Keratinocyte (primary cell): ENCODE measurements at regions not wholly inside any gene's neighbourhood (a gene's known extent, or its start where the extent isn't known, plus 50 kb on each side); places are given as distances from the start of the nearest gene placed in this dataset.

ENCODE experiments used
- DNase-seq: peaks from one replicate; pipeline ENCODE4 v3.0.0-alpha.2; 2011; ENCODE audit warnings: low read depth, missing footprints, low spot score
- FAIRE-seq: peaks from 2 replicates; lab custom pipeline; 2011; peaks lifted over from hg19 to GRCh38; lab: Jason Lieb, UNC
- H2AFZ ChIP-seq: 2 replicates; pipeline ENCODE4 v1.6.0; 2012; ENCODE audit warnings: low read length, control low read depth, inconsistent platforms; ENCODE audit not compliant: control insufficient read depth
- H3K27ac ChIP-seq: 2 replicates; pipeline ENCODE4 v1.5.1; 2011; ENCODE audit warnings: low read length; ENCODE audit not compliant: control insufficient read depth, insufficient read depth
- H3K27me3 ChIP-seq: 3 replicates; pipeline ENCODE4 v1.6.0; 2011; ENCODE audit warnings: low read length; ENCODE audit not compliant: control insufficient read depth, insufficient read depth; ENCODE audit errors: extremely low read depth
- H3K36me3 ChIP-seq, 2 experiments: 2 replicates in 1 of 2; 3 replicates in 1 of 2; pipeline ENCODE4 v1.5.1; 2011; ENCODE audit warnings: low read length in 2 of 2, mild to moderate bottlenecking in 1 of 2; ENCODE audit not compliant: control insufficient read depth in 2 of 2, insufficient read depth in 2 of 2; ENCODE audit errors: extremely low read depth in 1 of 2
- H3K4me1 ChIP-seq: 3 replicates; pipeline ENCODE4 v1.5.1; 2011; ENCODE audit warnings: low read length; ENCODE audit not compliant: control insufficient read depth, insufficient read depth; ENCODE audit errors: extremely low read depth
- H3K4me2 ChIP-seq: 3 replicates; pipeline ENCODE4 v1.6.0; 2011; ENCODE audit warnings: low read depth, low read length; ENCODE audit not compliant: control insufficient read depth, insufficient read depth; ENCODE audit errors: extremely low read depth
- H3K4me3 ChIP-seq, 3 experiments: fragments of 200-600 bp in 1 of 3; sonication (generic) in 1 of 3; 2 replicates in 2 of 3; 3 replicates in 1 of 3; pipeline ENCODE4 v1.5.1; 2011 to 2016; ENCODE audit warnings: low read length in 3 of 3, mild to moderate bottlenecking in 3 of 3, control low read depth in 2 of 3, inconsistent platforms in 1 of 3, low read depth in 1 of 3, mixed read lengths in 1 of 3, mixed run types in 1 of 3, moderate library complexity in 1 of 3; ENCODE audit not compliant: control insufficient read depth in 2 of 3, insufficient read depth in 2 of 3; ENCODE audit errors: extremely low read depth in 1 of 3
- H3K79me2 ChIP-seq: 2 replicates; pipeline ENCODE4 v1.6.0; 2012; ENCODE audit warnings: low read length; ENCODE audit not compliant: control insufficient read depth, insufficient read depth
- H3K9ac ChIP-seq: 3 replicates; pipeline ENCODE4 v1.6.0; 2011; ENCODE audit warnings: low read length; ENCODE audit not compliant: control insufficient read depth, insufficient read depth; ENCODE audit errors: extremely low read depth
- H3K9me1 ChIP-seq: 3 replicates; pipeline ENCODE4 v1.6.0; 2011; ENCODE audit warnings: low read length; ENCODE audit not compliant: control insufficient read depth, insufficient read depth; ENCODE audit errors: extremely low read depth
- H3K9me3 ChIP-seq: 2 replicates; pipeline ENCODE4 v1.5.1; 2012; ENCODE audit warnings: low read depth, low read length; ENCODE audit not compliant: control insufficient read depth
- H4K20me1 ChIP-seq: 3 replicates; pipeline ENCODE4 v1.6.0; 2011; ENCODE audit warnings: low read length; ENCODE audit not compliant: control insufficient read depth, insufficient read depth; ENCODE audit errors: extremely low read depth
- EZH2 ChIP-seq: IDR thresholded peaks from one replicate; pipeline ENCODE4 v1.6.1; 2012; ENCODE audit warnings: inconsistent platforms, mild to moderate bottlenecking, low read length, moderate library complexity
- dilution Hi-C: fragments of 300-500 bp; cut with MboI; formaldehyde crosslinking; loops from one replicate; pipeline ENCODE4 v1.7.0; 2020; ENCODE audit warnings: low sequenced_read_pairs; ENCODE audit not compliant: extremely low pct_ligation_motif_present
- TF ChIP-seq, protein P1 (sequence below), 3 experiments: IDR thresholded peaks in 1 of 3; conservative IDR thresholded peaks in 1 of 3; optimal IDR thresholded peaks in 1 of 3; 2 replicates in 2 of 3; 3 replicates in 1 of 3; pipeline versions ENCODE3 to v1.5.1; 2011; ENCODE audit warnings: low read length in 3 of 3, mild to moderate bottlenecking in 3 of 3, moderate library complexity in 2 of 3, control low read depth in 1 of 3, inconsistent platforms in 1 of 3; ENCODE audit not compliant: insufficient read depth in 2 of 3; ENCODE audit errors: extremely low read depth in 1 of 3

- Histone ChIP-seq H3K79me2 (no peaks in the 10 kb centered on the region), H3K27me3 (no peaks in the 10 kb centered on the region), H4K20me1 (no peaks in the 10 kb centered on the region), H3K9me1 (no peaks in the 10 kb centered on the region), H3K4me3 (no peak overlapping the region), H2AFZ (no peak overlapping the region), H3K36me3 (no peaks in the 10 kb centered on the region), H3K4me2 (no peak overlapping the region), H3K4me1 (no peaks in the 10 kb centered on the region), H3K27ac (no peak overlapping the region), H3K9me3 (no peaks in the 10 kb centered on the region), H3K9ac (no peak overlapping the region)
- TF ChIP-seq, protein P1, sequence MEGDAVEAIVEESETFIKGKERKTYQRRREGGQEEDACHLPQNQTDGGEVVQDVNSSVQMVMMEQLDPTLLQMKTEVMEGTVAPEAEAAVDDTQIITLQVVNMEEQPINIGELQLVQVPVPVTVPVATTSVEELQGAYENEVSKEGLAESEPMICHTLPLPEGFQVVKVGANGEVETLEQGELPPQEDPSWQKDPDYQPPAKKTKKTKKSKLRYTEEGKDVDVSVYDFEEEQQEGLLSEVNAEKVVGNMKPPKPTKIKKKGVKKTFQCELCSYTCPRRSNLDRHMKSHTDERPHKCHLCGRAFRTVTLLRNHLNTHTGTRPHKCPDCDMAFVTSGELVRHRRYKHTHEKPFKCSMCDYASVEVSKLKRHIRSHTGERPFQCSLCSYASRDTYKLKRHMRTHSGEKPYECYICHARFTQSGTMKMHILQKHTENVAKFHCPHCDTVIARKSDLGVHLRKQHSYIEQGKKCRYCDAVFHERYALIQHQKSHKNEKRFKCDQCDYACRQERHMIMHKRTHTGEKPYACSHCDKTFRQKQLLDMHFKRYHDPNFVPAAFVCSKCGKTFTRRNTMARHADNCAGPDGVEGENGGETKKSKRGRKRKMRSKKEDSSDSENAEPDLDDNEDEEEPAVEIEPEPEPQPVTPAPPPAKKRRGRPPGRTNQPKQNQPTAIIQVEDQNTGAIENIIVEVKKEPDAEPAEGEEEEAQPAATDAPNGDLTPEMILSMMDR (optimal IDR thresholded peaks at IDR 0.05 in 1 of 3, IDR thresholded peaks at IDR 0.05 in 1 of 3, conservative IDR thresholded peaks at IDR 0.05 in 1 of 3; ENCODE audit: extremely low read depth in 1 of 3, insufficient read depth in 2 of 3, low read length in 3 of 3) = no peak
- no peak for TF ChIP-seq EZH2
- dilution Hi-C loops = no loop called here
- FAIRE-seq (no peak), DNase-seq (no peak)
Measured at GRCh38 chr12:19988001-19988400, 380.3 kb upstream of the PDE3A start.

DNA sequence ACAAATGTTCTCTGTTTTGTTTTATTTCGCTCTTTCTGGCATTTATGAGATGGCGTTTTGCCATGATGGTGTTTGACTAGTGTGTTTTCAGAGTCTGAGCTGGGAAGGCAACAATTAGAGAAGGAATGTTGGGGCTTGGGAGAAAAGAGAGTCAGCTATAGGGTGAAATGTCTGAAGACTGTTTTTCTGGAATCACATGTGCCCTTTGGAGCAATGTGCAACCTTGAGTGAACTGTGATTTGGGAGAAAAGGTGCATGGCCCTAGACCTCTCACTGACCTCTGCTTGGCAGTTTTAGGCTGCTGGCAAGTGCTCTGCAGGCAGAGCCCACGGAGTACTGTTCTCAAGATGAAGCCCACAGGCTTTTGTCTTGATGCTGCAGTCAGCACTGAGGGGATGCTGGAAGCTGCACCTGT is 379.9 kb upstream of the PDE3A start:
- Histone ChIP-seq H2AFZ (no peak overlapping the region), H4K20me1 (no peaks in the 10 kb centered on the region), H3K79me2 (no peaks in the 10 kb centered on the region), H3K36me3 (no peaks in the 10 kb centered on the region), H3K4me2 (no peak overlapping the region), H3K4me1 (no peaks in the 10 kb centered on the region), H3K27me3 (no peaks in the 10 kb centered on the region), H3K27ac (no peak overlapping the region), H3K9me3 (no peaks in the 10 kb centered on the region), H3K9me1 (no peaks in the 10 kb centered on the region), H3K9ac (no peak overlapping the region), H3K4me3 (no peak overlapping the region)
- DNase-seq (no peak), FAIRE-seq (no peak)
- dilution Hi-C loops = no loop called here
- no peak for TF ChIP-seq EZH2

DNA sequence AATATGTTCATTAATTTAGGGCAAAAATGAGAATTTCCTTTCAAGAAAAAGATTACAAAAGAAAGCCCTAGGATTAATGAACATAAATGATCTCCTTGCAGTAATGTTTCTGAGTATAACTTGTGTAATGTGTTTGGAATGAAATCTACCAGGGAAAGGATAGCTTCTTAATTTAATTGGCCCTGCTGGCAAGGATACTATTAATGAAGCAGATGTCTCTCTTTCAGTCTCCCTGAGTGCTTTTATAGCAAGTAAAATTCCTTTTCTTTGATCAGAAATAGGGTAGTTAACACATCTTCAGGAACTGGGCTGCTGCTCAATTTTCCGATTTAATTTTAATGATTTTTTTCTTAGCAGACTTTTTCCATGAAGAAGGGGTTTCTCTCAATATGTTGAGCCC is 379.4 kb upstream of the PDE3A start:
- H2AFZ ChIP-seq = no peak overlapping the region
- TF ChIP-seq, protein P1 (optimal IDR thresholded peaks at IDR 0.05 in 1 of 3, IDR thresholded peaks at IDR 0.05 in 1 of 3, conservative IDR thresholded peaks at IDR 0.05 in 1 of 3; ENCODE audit: extremely low read depth in 1 of 3, insufficient read depth in 2 of 3, low read length in 3 of 3) = no peak
- no peak for TF ChIP-seq EZH2
- no peaks in the 10 kb centered on the region for H4K20me1 ChIP-seq
- no peak overlapping the region for H3K4me3 ChIP-seq
- no peaks in the 10 kb centered on the region for H3K4me1 ChIP-seq
- H3K27me3 ChIP-seq = no peaks in the 10 kb centered on the region
- no peaks in the 10 kb centered on the region for H3K9me1 ChIP-seq
- no peak overlapping the region for H3K27ac ChIP-seq
- no peaks in the 10 kb centered on the region for H3K9me3 ChIP-seq
- H3K79me2 ChIP-seq = no peaks in the 10 kb centered on the region
- no peak overlapping the region for H3K4me2 ChIP-seq
- dilution Hi-C loops = no loop called here
- H3K36me3 ChIP-seq = no peaks in the 10 kb centered on the region
- H3K9ac ChIP-seq = no peak overlapping the region
- DNase-seq (no peak), FAIRE-seq (no peak)
